Heart left ventricle (tissue), 13 donors: ENCODE measurements at regions not wholly inside any gene's neighbourhood (a gene's known extent, or its start where the extent isn't known, plus 50 kb on each side); places are given as distances from the start of the nearest gene placed in this dataset.
"Not testable (repeated sequence)": the region's sequence is repeated elsewhere in the genome, so short reads cannot be mapped to it uniquely, and the experiment has no call there.

Source experiments
- CTCF ChIP-seq, 12 donors: fragments of 200-600 bp; sonication (generic) in 4 of 12; IDR thresholded peaks; one replicate each; pipeline versions ENCODE4 v1.5.0 to v1.8.0; 2018 to 2022; ENCODE audit warnings: antibody characterized with exemption in 12 of 12, mild to moderate bottlenecking in 5 of 12
- POLR2A ChIP-seq, 2 donors: fragments of 450-650 bp; IDR thresholded peaks; one replicate each; pipeline ENCODE4 v1.6.1; 2017; ENCODE audit warnings: antibody characterized with exemption in 2 of 2, mild to moderate bottlenecking in 2 of 2, moderate library complexity in 2 of 2
- donor health status: ischemic (EF 13 %, LVEDD 7.1; RV severe dilation, severe dysfunction).
- donor health status: DM: no; HTN: yes; CAD: no.
- donor health status: DM: no; HTN: no; CAD: no.
- donor health status: ischemic (EF 25% LVEDD 6.9; RV normal size, moderate dysfunction).
- donor health status: ischemic (EF 25% LVEDD 5.7; RV mildly dilated, moderate dysfunction).
- donor health status: ischemic (EF 35%, LVEDD 5.7; RV mildly dilated, moderate dysfunction).
- donor health status: nonischemic (EF 11% LVEDD 7.7; RV severe dilation, severe dysfunction).
- donor health status: DM: yes; HTN: yes; CAD: no.
- donor health status: PGD.
- donor health status: ischemic (EF 29% LVEDD 5.4; RV normal size, mild dysfunction).
- donor health status: nonischemic (EF 23%, LVEDD 6.1; RV moderate dilation, normal function).

DNA sequence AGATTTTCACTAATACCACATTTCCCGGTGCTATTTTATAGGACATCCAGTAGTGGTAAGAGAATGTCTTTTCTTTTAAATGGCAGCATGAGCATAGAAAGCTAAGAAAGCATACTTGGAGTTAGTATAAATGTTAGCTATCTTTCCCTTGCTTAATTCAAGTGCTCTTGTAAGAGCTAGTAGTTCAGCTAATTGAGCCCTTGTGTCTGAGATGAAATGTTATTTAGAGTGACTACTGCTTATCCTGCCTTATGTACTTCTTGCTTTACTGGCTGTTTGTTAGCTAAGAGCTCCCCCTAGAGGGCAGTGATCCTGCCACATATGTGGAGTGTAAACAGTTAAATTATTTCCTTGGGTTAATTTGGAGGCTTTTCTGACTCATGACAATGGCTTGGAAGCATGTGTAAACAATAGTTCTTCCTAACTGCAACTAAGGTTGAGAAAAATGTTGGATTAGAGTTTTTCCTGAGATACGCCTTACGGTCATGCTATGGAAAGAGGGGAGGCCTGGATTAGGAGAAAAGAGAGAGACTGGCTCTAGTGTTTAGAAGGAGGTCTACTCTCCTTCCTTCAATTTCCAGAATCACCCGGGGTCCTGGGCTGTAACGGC, 162.5 kb upstream of the TGIF2LX start:
- not testable (repeated sequence) for TF ChIP-seq CTCF, POLR2A (IDR thresholded peaks at IDR 0.05)
